HAP-1 (cell line): ENCODE measurements at regions not wholly inside any gene's neighbourhood (a gene's known extent, or its start where the extent isn't known, plus 50 kb on each side); places are given as distances from the start of the nearest gene placed in this dataset.
"Not testable (repeated sequence)": the region's sequence is repeated elsewhere in the genome, so short reads cannot be mapped to it uniquely, and the experiment has no call there.

Experiments used
- DNase-seq, 2 experiments: peaks; one replicate each; pipeline ENCODE4 v3.0.0-alpha.2; 2016 to 2020; ENCODE audit warnings: low spot score in 2 of 2
- H3K27me3 ChIP-seq: fragments of 250-450 bp; sonication (Bioruptor Pico); 2 replicates; pipeline ENCODE4 v1.5.1; 2020; ENCODE audit warnings: low read depth, mild to moderate bottlenecking, moderate library complexity
- H3K36me3 ChIP-seq: fragments of 250-450 bp; sonication (Bioruptor Pico); replicated peaks from 2 replicates; pipeline ENCODE4 v1.5.1; 2020; ENCODE audit warnings: mild to moderate bottlenecking
- H3K4me1 ChIP-seq: fragments of 250-450 bp; sonication (Bioruptor Pico); 2 replicates; pipeline ENCODE4 v1.5.1; 2020; ENCODE audit warnings: mild to moderate bottlenecking
- H3K4me3 ChIP-seq: fragments of 250-450 bp; sonication (Bioruptor Pico); 2 replicates; pipeline ENCODE4 v1.5.1; 2020; ENCODE audit warnings: mild to moderate bottlenecking, moderate library complexity
- H3K9me3 ChIP-seq: fragments of 250-450 bp; sonication (Bioruptor Pico); 2 replicates; pipeline ENCODE4 v1.5.1; 2020; ENCODE audit warnings: mild to moderate bottlenecking, moderate library complexity
- in situ Hi-C: fragments of 300-500 bp; cut with MboI; formaldehyde crosslinking; loops from 3 replicates; pipeline ENCODE4 v1.14.3; 2020; ENCODE audit warnings: low sequenced_read_pairs, inconsistent platforms, mixed read lengths

GRCh38 chr15:45866616-45867015 is 231.8 kb downstream of the SQOR start:
- Histone ChIP-seq H3K4me3 (no peak overlapping the region), H3K36me3 (no peaks in the 10 kb centered on the region), H3K27me3 (no peaks in the 10 kb centered on the region), H3K9me3 (no peaks in the 10 kb centered on the region), H3K4me1 (no peaks in the 10 kb centered on the region)
- no peak for DNase-seq
- in situ Hi-C loops: no loop called here

- no peak for DNase-seq
- H3K4me3 ChIP-seq: no peak overlapping the region
- no peaks in the 10 kb centered on the region for H3K27me3 ChIP-seq
- H3K4me1 ChIP-seq: no peaks in the 10 kb centered on the region
- in situ Hi-C loops: no loop called here
- no peaks in the 10 kb centered on the region; the same call in 1 of the 2 replicates for H3K9me3 ChIP-seq
- H3K36me3 ChIP-seq: no peaks in the 10 kb centered on the region
Observed at GRCh38 chr15:45867281-45867680, 232.5 kb downstream of the SQOR start.

GRCh38 chr15:45868109-45868691 is 233.4 kb downstream of the SQOR start:
- Histone ChIP-seq H3K36me3 (no peaks in the 10 kb centered on the region), H3K4me3 (no peak overlapping the region), H3K27me3 (no peaks in the 10 kb centered on the region), H3K9me3 (no peaks in the 10 kb centered on the region; the same call in 1 of the 2 replicates), H3K4me1 (no peaks in the 10 kb centered on the region)
- in situ Hi-C loops: no loop called here
- DNase-seq: no peak

GRCh38 chr15:45869034-45869668 is 234.3 kb downstream of the SQOR start:
- Histone ChIP-seq H3K27me3 (no peaks in the 10 kb centered on the region), H3K4me1 (no peaks in the 10 kb centered on the region), H3K36me3 (no peaks in the 10 kb centered on the region), H3K9me3 (no peaks in the 10 kb centered on the region; the same call in 1 of the 2 replicates), H3K4me3 (no peak overlapping the region)
- no peak for DNase-seq
- in situ Hi-C loops: no loop called here

- in situ Hi-C loops: no loop called here
- Histone ChIP-seq H3K9me3 (no peaks in the 10 kb centered on the region; the same call in 1 of the 2 replicates), H3K4me3 (no peak overlapping the region), H3K36me3 (no peaks in the 10 kb centered on the region), H3K4me1 (no peaks in the 10 kb centered on the region), H3K27me3 (no peaks in the 10 kb centered on the region)
- DNase-seq: no peak
Observed at GRCh38 chr15:45871121-45871855, 236.5 kb downstream of the SQOR start.

GRCh38 chr15:45873781-45874180 is 239.0 kb downstream of the SQOR start:
- Histone ChIP-seq H3K36me3 (no peaks in the 10 kb centered on the region), H3K9me3 (no peaks in the 10 kb centered on the region; the same call in 1 of the 2 replicates), H3K4me3 (no peak overlapping the region), H3K4me1 (no peaks in the 10 kb centered on the region), H3K27me3 (no peaks in the 10 kb centered on the region)
- no peak for DNase-seq
- in situ Hi-C loops: no loop called here

- H3K27me3 ChIP-seq, in situ Hi-C loops: not testable (repeated sequence)
Observed at GRCh38 chr15:45874566-45874965, 239.7 kb downstream of the SQOR start.

GRCh38 chr15:45884289-45884688 is 249.5 kb downstream of the SQOR start:
- in situ Hi-C loops: no loop called here
- Histone ChIP-seq H3K9me3 (no peaks in the 10 kb centered on the region), H3K4me1 (no peaks in the 10 kb centered on the region), H3K27me3 (no peaks in the 10 kb centered on the region), H3K36me3 (no peaks in the 10 kb centered on the region), H3K4me3 (no peak overlapping the region)
- DNase-seq: no peak

More at GRCh38 chr15:45874566-45874965, 239.7 kb downstream of the SQOR start:
- H3K4me3 ChIP-seq, H3K4me1 ChIP-seq, DNase-seq, H3K9me3 ChIP-seq, H3K36me3 ChIP-seq: not testable (repeated sequence)

- H3K36me3 ChIP-seq: no peaks in the 10 kb centered on the region
- no peaks in the 10 kb centered on the region for H3K9me3 ChIP-seq
- DNase-seq: no peak
- no peaks in the 10 kb centered on the region for H3K4me1 ChIP-seq
- in situ Hi-C loops: no loop called here
- H3K4me3 ChIP-seq: no peak overlapping the region
- no peaks in the 10 kb centered on the region for H3K27me3 ChIP-seq
Observed at GRCh38 chr15:45884755-45885445, 250.1 kb downstream of the SQOR start.

- Histone ChIP-seq H3K4me1 (no peaks in the 10 kb centered on the region), H3K36me3 (no peaks in the 10 kb centered on the region), H3K4me3 (no peak overlapping the region), H3K9me3 (no peaks in the 10 kb centered on the region), H3K27me3 (no peaks in the 10 kb centered on the region)
- in situ Hi-C loops: no loop called here
- no peak for DNase-seq
Observed at GRCh38 chr15:45885801-45886200, 251.0 kb downstream of the SQOR start.

- in situ Hi-C loops: no loop called here
- Histone ChIP-seq H3K36me3 (no peaks in the 10 kb centered on the region), H3K4me3 (no peak overlapping the region), H3K9me3 (no peaks in the 10 kb centered on the region), H3K4me1 (no peaks in the 10 kb centered on the region), H3K27me3 (no peaks in the 10 kb centered on the region)
- no peak for DNase-seq
Observed at GRCh38 chr15:45891766-45892165, 256.9 kb downstream of the SQOR start.

GRCh38 chr15:45892182-45892581 is 257.4 kb downstream of the SQOR start:
- DNase-seq: no peak
- no peaks in the 10 kb centered on the region for H3K36me3 ChIP-seq
- in situ Hi-C loops: no loop called here

GRCh38 chr15:45903283-45903682 is 268.5 kb downstream of the SQOR start:
- no peaks in the 10 kb centered on the region for H3K9me3 ChIP-seq
- H3K4me1 ChIP-seq: no peaks in the 10 kb centered on the region
- no peak for DNase-seq
- in situ Hi-C loops: no loop called here
- H3K36me3 ChIP-seq: no peaks in the 10 kb centered on the region
- no peak overlapping the region for H3K4me3 ChIP-seq
- no peaks in the 10 kb centered on the region for H3K27me3 ChIP-seq

More at GRCh38 chr15:45892182-45892581, 257.4 kb downstream of the SQOR start:
- H3K4me3 ChIP-seq: no peak overlapping the region
- no peaks in the 10 kb centered on the region for H3K27me3 ChIP-seq
- no peaks in the 10 kb centered on the region for H3K4me1 ChIP-seq
- H3K9me3 ChIP-seq: no peaks in the 10 kb centered on the region

- H3K36me3 ChIP-seq: no peaks in the 10 kb centered on the region
- DNase-seq: no peak
- H3K9me3 ChIP-seq: no peaks in the 10 kb centered on the region
- no peaks in the 10 kb centered on the region for H3K4me1 ChIP-seq
- in situ Hi-C loops: no loop called here
- no peak overlapping the region for H3K4me3 ChIP-seq
- H3K27me3 ChIP-seq: no peaks in the 10 kb centered on the region
Observed at GRCh38 chr15:45904019-45904418, 269.2 kb downstream of the SQOR start.
